Kidney epithelial cell (primary cell): ENCODE measurements at regions not wholly inside any gene's neighbourhood (a gene's known extent, or its start where the extent isn't known, plus 50 kb on each side); places are given as distances from the start of the nearest gene placed in this dataset.

Experiments used
- DNase-seq: peaks from one replicate; pipeline ENCODE4 v3.0.0-alpha.2; 2010; ENCODE audit warnings: low read depth
- H3K27me3 ChIP-seq: 2 replicates; pipeline ENCODE4 v1.6.0; 2011; ENCODE audit warnings: low read length; ENCODE audit not compliant: control insufficient read depth, insufficient read depth
- H3K36me3 ChIP-seq: 2 replicates; pipeline ENCODE4 v1.5.1; 2011; ENCODE audit warnings: low read length; ENCODE audit not compliant: control insufficient read depth, insufficient read depth
- H3K4me3 ChIP-seq: 2 replicates; pipeline ENCODE4 v1.5.1; 2011; ENCODE audit warnings: low read depth, mild to moderate bottlenecking, control low read depth, low read length
- CTCF ChIP-seq: IDR thresholded peaks from 2 replicates; pipeline ENCODE4 v1.5.1; 2011; ENCODE audit warnings: mild to moderate bottlenecking, moderate library complexity, low read length, control low read depth, inconsistent platforms; ENCODE audit not compliant: insufficient read depth, poor library complexity, severe bottlenecking

- Histone ChIP-seq H3K4me3 (no peak overlapping the region), H3K36me3 (no peaks in the 10 kb centered on the region), H3K27me3 (peaks cover 6% of the 10 kb centered on the region)
- DNase-seq = no peak
- no peak for TF ChIP-seq CTCF
These were observed 226.3 kb upstream of the KCNG1 start for GRCh38 chr20:51249215-51249614.

- H3K36me3 ChIP-seq = no peaks in the 10 kb centered on the region
- H3K27me3 ChIP-seq = peaks cover 2% of the 10 kb centered on the region
- no peak for TF ChIP-seq CTCF
- no peak for DNase-seq
- H3K4me3 ChIP-seq = no peak overlapping the region
These were observed 221.6 kb upstream of the KCNG1 start for GRCh38 chr20:51244466-51244865.

- TF ChIP-seq CTCF = no peak
- H3K27me3 ChIP-seq = no peaks in the 10 kb centered on the region
- no peak overlapping the region for H3K4me3 ChIP-seq
- H3K36me3 ChIP-seq = no peaks in the 10 kb centered on the region
- DNase-seq = no peak
These were observed 215.9 kb upstream of the KCNG1 start for GRCh38 chr20:51238675-51239305.

GRCh38 chr20:51237791-51238190 is 214.9 kb upstream of the KCNG1 start:
- no peak overlapping the region for H3K4me3 ChIP-seq
- no peaks in the 10 kb centered on the region for H3K27me3 ChIP-seq
- TF ChIP-seq CTCF = no peak
- no peak for DNase-seq
- H3K36me3 ChIP-seq = no peaks in the 10 kb centered on the region

- Histone ChIP-seq H3K27me3 (no peaks in the 10 kb centered on the region), H3K4me3 (no peak overlapping the region), H3K36me3 (no peaks in the 10 kb centered on the region)
- no peak for DNase-seq
- no peak for TF ChIP-seq CTCF
These were observed 214.4 kb upstream of the KCNG1 start for GRCh38 chr20:51237278-51237677.

GRCh38 chr20:51236421-51236820 is 213.5 kb upstream of the KCNG1 start:
- H3K36me3 ChIP-seq = no peaks in the 10 kb centered on the region
- no peak overlapping the region for H3K4me3 ChIP-seq
- DNase-seq = no peak
- H3K27me3 ChIP-seq = no peaks in the 10 kb centered on the region
- no peak for TF ChIP-seq CTCF
